ENCODE measurements at regions not wholly inside any gene's neighbourhood (a gene's known extent, or its start where the extent isn't known, plus 50 kb on each side); places are given as distances from the start of the nearest gene placed in this dataset.

DNA sequence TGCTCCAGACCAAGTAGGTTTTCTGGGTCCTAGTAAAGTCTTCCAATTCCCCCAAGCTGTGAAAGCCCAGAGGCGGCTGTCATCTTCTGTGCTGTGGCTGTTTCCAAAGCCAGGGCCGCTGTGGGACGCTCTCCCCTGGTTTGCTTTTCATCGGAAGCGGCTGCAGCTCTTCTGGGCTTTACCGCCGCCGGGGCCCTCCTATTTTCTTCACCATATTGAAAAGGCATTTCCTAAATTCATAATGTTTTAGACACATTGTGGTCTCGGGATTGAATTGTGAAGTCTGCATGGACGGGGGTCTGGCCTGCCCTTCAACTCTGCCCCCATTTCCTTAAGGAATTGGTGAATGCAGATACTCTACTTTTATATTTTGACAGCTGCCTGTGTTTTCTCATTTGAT lies 551.4 kb upstream of the MGMT start:
- Histone ChIP-seq H3K4me1 (ENCODE audit: control insufficient read depth in 4 of 4, insufficient read depth in 4 of 4, low read length in 3 of 4) (no peaks in the 10 kb centered on the region), H3K9ac (ENCODE audit: low read depth in 1 of 2, low read length in 2 of 2) (no peak overlapping the region), H3K27ac (ENCODE audit: low read depth in 1 of 2, low read length in 2 of 2) (no peak overlapping the region), H3K9me3 (ENCODE audit: control insufficient read depth in 4 of 4, low read length in 3 of 4) (no peaks in the 10 kb centered on the region), H3K4me3 (ENCODE audit: low read depth in 1 of 3, low read length in 3 of 3) (no peak overlapping the region), H3K36me3 (ENCODE audit: control insufficient read depth in 4 of 4, insufficient read depth in 3 of 4, low read depth in 1 of 4, low read length in 3 of 4) (no peaks in the 10 kb centered on the region), H3K27me3 (ENCODE audit: control insufficient read depth in 4 of 4, insufficient read depth in 4 of 4, low read length in 3 of 4) (peaks cover 0 to 9% (median 0%) of the 10 kb centered on the region in 4 donors)
- 82% methylated on average over 10 of the region's 10 CpGs for WGBS
- TF ChIP-seq SP1 (IDR thresholded peaks at IDR 0.05) (no peak), GABPA (IDR thresholded peaks at IDR 0.05 in 1 of 2, conservative IDR thresholded peaks at IDR 0.05 in 1 of 2) (no peak)
- DNase-seq (ENCODE audit: low spot score) = no peak

DNA sequence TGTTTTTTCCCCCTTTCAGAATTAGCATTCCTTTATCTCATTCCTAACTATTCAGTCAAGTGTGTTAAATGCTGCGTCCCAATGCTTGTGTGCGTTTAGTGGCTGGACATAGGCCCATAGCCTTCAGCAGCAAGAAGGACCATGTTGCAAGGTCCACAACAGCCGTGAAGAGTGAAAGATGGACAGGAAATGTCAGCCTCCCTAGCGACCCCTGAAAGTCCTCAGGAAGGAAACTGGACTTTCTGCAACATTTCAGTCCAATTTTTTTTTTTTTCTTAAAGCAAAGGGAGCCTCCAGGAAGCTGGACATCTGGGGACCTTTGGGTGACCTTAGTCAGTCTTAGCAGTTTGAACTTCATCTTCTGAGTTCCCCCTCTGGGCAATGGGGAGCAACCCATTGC lies 550.7 kb upstream of the MGMT start:
- DNase-seq (ENCODE audit: low spot score) = no peak
- H3K9ac ChIP-seq (ENCODE audit: low read depth in 1 of 2, low read length in 2 of 2) = no peak overlapping the region
- no peaks in the 10 kb centered on the region for H3K36me3 ChIP-seq (ENCODE audit: control insufficient read depth in 4 of 4, insufficient read depth in 3 of 4, low read depth in 1 of 4, low read length in 3 of 4)
- H3K4me1 ChIP-seq (ENCODE audit: control insufficient read depth in 4 of 4, insufficient read depth in 4 of 4, low read length in 3 of 4) = no peaks in the 10 kb centered on the region
- TF ChIP-seq FOXA2 (IDR thresholded peaks at IDR 0.05) (no peak), TAF1 (conservative IDR thresholded peaks at IDR 0.05) (no peak), HNF4G (IDR thresholded peaks at IDR 0.05) (no peak), FOXA1 (IDR thresholded peaks at IDR 0.05) (no peak), JUND (IDR thresholded peaks at IDR 0.05) (no peak), EGR1 (IDR thresholded peaks at IDR 0.05; ENCODE audit: low read depth in 2 of 2) (no peak), RAD21 (IDR thresholded peaks at IDR 0.05) (no peak), YY1 (IDR thresholded peaks at IDR 0.05) (no peak), GABPA (IDR thresholded peaks at IDR 0.05 in 1 of 2, conservative IDR thresholded peaks at IDR 0.05 in 1 of 2) (no peak), HNF4A (conservative IDR thresholded peaks at IDR 0.05) (no peak)
- TF ChIP-seq, protein P1, sequence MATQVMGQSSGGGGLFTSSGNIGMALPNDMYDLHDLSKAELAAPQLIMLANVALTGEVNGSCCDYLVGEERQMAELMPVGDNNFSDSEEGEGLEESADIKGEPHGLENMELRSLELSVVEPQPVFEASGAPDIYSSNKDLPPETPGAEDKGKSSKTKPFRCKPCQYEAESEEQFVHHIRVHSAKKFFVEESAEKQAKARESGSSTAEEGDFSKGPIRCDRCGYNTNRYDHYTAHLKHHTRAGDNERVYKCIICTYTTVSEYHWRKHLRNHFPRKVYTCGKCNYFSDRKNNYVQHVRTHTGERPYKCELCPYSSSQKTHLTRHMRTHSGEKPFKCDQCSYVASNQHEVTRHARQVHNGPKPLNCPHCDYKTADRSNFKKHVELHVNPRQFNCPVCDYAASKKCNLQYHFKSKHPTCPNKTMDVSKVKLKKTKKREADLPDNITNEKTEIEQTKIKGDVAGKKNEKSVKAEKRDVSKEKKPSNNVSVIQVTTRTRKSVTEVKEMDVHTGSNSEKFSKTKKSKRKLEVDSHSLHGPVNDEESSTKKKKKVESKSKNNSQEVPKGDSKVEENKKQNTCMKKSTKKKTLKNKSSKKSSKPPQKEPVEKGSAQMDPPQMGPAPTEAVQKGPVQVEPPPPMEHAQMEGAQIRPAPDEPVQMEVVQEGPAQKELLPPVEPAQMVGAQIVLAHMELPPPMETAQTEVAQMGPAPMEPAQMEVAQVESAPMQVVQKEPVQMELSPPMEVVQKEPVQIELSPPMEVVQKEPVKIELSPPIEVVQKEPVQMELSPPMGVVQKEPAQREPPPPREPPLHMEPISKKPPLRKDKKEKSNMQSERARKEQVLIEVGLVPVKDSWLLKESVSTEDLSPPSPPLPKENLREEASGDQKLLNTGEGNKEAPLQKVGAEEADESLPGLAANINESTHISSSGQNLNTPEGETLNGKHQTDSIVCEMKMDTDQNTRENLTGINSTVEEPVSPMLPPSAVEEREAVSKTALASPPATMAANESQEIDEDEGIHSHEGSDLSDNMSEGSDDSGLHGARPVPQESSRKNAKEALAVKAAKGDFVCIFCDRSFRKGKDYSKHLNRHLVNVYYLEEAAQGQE (IDR thresholded peaks at IDR 0.05) = no peak
- TF ChIP-seq, protein P2, sequence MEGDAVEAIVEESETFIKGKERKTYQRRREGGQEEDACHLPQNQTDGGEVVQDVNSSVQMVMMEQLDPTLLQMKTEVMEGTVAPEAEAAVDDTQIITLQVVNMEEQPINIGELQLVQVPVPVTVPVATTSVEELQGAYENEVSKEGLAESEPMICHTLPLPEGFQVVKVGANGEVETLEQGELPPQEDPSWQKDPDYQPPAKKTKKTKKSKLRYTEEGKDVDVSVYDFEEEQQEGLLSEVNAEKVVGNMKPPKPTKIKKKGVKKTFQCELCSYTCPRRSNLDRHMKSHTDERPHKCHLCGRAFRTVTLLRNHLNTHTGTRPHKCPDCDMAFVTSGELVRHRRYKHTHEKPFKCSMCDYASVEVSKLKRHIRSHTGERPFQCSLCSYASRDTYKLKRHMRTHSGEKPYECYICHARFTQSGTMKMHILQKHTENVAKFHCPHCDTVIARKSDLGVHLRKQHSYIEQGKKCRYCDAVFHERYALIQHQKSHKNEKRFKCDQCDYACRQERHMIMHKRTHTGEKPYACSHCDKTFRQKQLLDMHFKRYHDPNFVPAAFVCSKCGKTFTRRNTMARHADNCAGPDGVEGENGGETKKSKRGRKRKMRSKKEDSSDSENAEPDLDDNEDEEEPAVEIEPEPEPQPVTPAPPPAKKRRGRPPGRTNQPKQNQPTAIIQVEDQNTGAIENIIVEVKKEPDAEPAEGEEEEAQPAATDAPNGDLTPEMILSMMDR (IDR thresholded peaks at IDR 0.05; ENCODE audit: low read depth, low read length, missing input control) = no peak
- TF ChIP-seq, protein P3, sequence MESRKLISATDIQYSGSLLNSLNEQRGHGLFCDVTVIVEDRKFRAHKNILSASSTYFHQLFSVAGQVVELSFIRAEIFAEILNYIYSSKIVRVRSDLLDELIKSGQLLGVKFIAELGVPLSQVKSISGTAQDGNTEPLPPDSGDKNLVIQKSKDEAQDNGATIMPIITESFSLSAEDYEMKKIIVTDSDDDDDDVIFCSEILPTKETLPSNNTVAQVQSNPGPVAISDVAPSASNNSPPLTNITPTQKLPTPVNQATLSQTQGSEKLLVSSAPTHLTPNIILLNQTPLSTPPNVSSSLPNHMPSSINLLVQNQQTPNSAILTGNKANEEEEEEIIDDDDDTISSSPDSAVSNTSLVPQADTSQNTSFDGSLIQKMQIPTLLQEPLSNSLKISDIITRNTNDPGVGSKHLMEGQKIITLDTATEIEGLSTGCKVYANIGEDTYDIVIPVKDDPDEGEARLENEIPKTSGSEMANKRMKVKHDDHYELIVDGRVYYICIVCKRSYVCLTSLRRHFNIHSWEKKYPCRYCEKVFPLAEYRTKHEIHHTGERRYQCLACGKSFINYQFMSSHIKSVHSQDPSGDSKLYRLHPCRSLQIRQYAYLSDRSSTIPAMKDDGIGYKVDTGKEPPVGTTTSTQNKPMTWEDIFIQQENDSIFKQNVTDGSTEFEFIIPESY (IDR thresholded peaks at IDR 0.05) = no peak
- H3K27ac ChIP-seq (ENCODE audit: low read depth in 1 of 2, low read length in 2 of 2) = no peak overlapping the region
- no peaks in the 10 kb centered on the region for H3K9me3 ChIP-seq (ENCODE audit: control insufficient read depth in 4 of 4, low read length in 3 of 4)
- 63% methylated on average over 4 of the region's 4 CpGs for WGBS
- H3K4me3 ChIP-seq (ENCODE audit: low read depth in 1 of 3, low read length in 3 of 3) = no peak overlapping the region
- peaks cover 0 to 9% (median 0%) of the 10 kb centered on the region in 4 donors for H3K27me3 ChIP-seq (ENCODE audit: control insufficient read depth in 4 of 4, insufficient read depth in 4 of 4, low read length in 3 of 4)

Measured in liver (tissue), 8 donors.